Ovary (tissue), 3 donors: ENCODE measurements at regions not wholly inside any gene's neighbourhood (a gene's known extent, or its start where the extent isn't known, plus 50 kb on each side); places are given as distances from the start of the nearest gene placed in this dataset.

ENCODE experiments used
- CTCF ChIP-seq, 3 donors: fragments of 450-650 bp in 2 of 3; fragments of 200-600 bp in 1 of 3; IDR thresholded peaks; one replicate each; pipeline versions ENCODE4 v1.5.1 to v1.8.0; 2016 to 2022; ENCODE audit warnings: antibody characterized with exemption in 3 of 3, mild to moderate bottlenecking in 1 of 3
- POLR2A ChIP-seq: fragments of 450-650 bp; IDR thresholded peaks from one replicate; pipeline ENCODE4 v1.6.1; 2017; ENCODE audit warnings: antibody characterized with exemption, mild to moderate bottlenecking, moderate library complexity
- donor health status: DM: no; HTN: no; CAD: no.

DNA sequence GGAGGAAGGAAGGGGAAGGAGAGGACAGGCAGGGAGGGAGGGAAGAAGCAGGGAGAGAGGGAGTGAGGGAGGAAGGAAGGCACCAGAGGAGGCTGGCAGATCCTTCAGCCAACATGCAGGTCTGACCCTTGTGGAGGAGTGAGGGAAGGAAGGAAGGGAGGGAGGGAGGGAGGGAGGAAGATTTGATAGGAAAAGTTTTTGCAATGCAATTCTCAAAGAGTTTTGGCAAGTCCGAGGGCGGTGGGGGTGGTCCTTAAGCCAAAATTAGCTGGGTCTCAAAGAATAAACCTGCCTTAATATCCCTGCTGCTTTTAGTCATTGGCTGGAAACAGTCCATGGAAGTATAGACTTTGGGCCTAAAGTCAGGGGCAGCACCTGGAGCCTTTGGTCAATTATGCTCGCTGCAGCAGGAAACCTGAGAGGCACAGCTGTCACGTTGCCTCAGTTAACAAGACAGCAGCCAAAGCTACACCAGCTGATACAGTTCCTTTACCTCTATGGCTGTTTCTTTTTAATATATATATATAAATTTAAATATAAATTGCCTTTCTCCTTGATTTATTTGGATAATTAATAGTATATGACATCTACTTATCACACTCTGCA, 115.7 kb upstream of the RALGAPA2 start:
- TF ChIP-seq CTCF (IDR thresholded peaks at IDR 0.05) (no peak), POLR2A (no peak)
